GM21526 (cell line): ENCODE measurements at regions not wholly inside any gene's neighbourhood (a gene's known extent, or its start where the extent isn't known, plus 50 kb on each side); places are given as distances from the start of the nearest gene placed in this dataset.
"Not testable (repeated sequence)": the region's sequence is repeated elsewhere in the genome, so short reads cannot be mapped to it uniquely, and the experiment has no call there.

ENCODE experiments used
- ATAC-seq: cut with Tn5 transposase; IDR thresholded peaks from one replicate; pipeline ENCODE4 v1.9.1; 2021; ENCODE audit warnings: moderate library complexity; ENCODE audit not compliant: unreplicated experiment, low FRiP score

GRCh38 chr10:33073641-33074415 is 115.8 kb upstream of the ITGB1 start:
- ATAC-seq, result no peak

- ATAC-seq, result no peak
Observed at GRCh38 chr10:33071857-33072256, 113.8 kb upstream of the ITGB1 start.

- no peak for ATAC-seq
Observed at GRCh38 chr10:33070101-33070500, 112.1 kb upstream of the ITGB1 start.

DNA sequence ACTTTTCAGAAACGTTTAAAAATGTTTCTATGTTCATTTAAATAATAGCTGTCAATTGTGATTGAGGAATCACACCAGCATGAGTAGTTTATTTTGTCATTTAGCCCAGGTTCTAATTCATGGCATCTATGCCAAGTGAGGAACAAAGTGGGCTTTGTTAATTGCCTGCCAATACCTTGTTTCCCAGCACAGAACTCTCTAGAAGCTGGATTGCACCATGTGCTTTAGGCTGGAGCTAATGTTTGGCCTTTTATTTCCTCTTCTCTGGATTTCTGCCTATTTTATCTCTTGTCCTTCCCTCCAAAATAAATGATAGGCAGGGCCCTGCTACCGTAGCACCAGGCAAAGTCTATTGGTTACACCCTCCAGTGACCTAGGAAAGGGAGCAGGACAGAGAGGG is 109.9 kb upstream of the ITGB1 start:
- ATAC-seq, result no peak

DNA sequence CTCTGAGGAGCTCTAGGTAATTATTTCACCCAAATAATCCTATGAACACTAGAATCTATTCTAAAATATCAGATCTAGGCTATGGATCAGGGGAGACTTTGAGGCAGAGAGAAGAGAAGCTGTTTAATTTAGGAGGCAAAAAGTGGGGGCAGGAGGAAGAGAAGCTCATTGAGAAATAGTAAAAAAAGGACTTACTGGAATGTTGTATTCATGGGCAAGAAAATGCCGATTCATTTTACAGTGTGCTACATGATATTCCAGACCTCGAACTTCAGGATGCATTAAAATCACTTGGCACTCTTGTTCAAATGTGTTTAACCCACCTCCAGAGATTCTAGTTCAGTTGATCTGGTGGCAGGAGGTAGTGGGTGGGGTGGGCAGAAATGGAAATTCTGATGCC is 109.5 kb upstream of the ITGB1 start:
- no peak for ATAC-seq

- ATAC-seq, result no peak
Observed at GRCh38 chr10:33066558-33067236, 108.7 kb upstream of the ITGB1 start.

DNA sequence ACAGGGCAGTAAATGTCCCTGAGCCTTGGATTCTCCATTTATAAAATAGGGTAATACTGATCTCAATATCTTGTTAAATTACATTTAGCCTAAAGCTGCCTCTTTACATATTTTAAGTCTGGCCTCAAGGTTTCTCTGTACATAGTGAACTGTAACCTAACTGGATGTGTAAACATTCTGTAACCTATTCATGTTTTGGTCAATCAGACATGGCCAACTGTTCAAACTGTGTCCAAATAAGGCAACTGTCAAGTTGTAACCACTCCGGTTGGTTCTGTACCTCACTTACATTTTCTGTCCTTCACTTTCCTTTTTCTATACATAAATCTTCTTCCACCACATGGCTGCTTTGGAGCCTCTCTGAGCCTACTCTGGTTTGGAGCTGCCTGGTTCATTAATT is 107.1 kb upstream of the ITGB1 start:
- ATAC-seq, result no peak

DNA sequence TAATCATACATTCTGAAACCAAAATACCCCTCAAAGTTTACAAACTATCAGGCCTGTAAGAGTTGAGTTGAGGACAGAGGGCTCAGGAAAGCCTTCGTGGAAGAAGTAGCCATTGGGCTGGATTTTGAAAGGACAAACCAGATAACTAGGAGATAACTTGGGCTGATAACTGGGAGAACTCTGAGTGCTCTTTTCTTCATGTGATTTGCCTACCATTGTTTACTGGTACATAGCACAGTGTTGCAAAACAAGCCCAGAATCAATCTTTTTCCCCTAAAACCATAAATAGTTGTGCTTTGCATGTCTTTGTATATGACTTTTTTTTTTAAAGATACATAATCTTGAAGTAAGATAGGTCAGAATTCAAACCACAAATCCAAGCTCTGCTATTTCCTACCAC is 106.7 kb upstream of the ITGB1 start:
- no peak for ATAC-seq

DNA sequence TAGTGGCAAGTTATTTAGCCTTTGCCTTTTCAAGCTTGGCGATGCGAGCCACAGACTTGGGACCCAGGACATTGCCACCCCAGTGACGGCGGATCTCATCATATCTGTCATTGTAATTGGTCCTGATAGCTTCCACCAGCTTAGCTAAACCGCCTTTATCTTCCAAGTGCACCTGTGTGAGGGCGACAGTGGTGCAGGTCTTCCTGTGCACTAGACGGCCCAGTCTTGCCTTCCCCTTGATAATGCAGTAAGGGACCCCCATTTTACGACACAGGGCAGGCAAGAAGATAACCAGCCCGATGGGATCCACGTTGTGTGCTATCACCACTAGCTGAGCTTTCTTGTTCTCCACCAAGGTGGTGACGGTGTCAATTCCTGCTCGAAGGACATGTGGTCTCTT is 99.6 kb upstream of the ITGB1 start:
- ATAC-seq, result no peak

- no peak for ATAC-seq
Observed at GRCh38 chr10:33056828-33057596, 99.0 kb upstream of the ITGB1 start.

DNA sequence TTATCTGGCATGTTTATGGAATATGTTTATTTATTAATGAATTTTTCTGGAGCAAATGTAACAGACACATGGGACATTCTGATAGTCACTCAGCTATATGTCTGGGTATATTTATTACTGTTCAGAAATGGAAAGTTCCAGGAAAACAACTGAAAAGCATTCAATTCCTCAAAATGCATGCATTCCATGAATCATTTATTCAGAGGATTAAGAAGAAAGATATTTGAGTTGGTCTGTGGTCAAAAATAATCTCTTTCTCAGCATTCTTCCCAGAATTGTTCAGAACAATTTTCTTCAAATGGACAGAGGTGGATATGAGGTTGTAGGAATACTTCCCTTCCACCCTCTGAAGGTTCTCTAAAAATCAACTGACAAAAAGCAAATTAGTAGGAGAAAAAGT is 97.6 kb upstream of the ITGB1 start:
- ATAC-seq, result no peak

- no peak for ATAC-seq
Observed at GRCh38 chr10:33052915-33053810, 95.1 kb upstream of the ITGB1 start.

- ATAC-seq, result no peak
Observed at GRCh38 chr10:33052263-33052875, 94.3 kb upstream of the ITGB1 start.

DNA sequence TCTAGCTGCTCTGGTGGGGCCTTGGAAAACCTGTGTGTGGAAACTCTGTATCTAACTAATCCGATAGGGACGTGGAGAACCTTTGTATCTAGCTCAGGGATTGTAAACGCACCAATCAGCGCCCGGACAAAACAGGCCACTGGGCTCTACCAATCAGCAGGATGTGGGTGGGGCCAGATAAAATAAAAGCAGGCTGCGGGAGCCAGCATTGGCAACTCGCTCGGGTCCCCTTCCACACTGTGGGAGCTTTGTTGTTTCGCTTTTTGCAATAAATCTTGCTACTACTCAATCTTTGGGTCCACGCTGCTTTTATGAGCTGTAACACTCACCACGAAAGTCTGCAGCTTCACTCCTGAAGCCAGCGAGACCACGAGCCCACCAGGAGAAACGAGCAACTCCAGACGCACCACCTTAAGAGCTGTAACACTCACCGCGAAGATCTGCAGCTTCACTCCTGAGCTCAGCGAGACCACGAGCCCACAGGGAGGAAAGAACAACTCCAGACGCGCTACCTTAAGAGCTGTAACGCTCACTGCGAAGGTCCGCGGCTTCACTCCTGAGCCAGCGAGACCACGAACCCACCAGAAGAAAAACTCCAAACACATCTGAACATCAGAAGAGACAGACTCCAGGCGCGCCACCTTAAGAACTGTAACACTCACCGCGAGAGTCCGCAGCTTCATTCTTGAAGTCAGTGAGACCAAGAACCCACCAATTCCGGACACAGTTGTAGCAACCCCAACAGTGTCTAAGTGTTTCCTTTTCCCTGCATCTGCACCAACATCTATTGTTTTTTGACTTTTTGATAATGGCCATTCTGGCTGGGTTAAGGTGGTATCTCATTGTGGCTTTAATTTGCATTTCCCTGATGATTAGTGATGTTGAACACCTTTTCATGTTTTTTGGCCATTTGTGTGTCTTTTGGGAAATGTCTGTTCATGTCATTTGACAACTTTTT is 92.2 kb upstream of the ITGB1 start:
- ATAC-seq, result not testable (repeated sequence)

- no peak for ATAC-seq
Observed at GRCh38 chr10:33048223-33048622, 90.2 kb upstream of the ITGB1 start.

GRCh38 chr10:33047655-33048054 is 89.6 kb upstream of the ITGB1 start:
- no peak for ATAC-seq

DNA sequence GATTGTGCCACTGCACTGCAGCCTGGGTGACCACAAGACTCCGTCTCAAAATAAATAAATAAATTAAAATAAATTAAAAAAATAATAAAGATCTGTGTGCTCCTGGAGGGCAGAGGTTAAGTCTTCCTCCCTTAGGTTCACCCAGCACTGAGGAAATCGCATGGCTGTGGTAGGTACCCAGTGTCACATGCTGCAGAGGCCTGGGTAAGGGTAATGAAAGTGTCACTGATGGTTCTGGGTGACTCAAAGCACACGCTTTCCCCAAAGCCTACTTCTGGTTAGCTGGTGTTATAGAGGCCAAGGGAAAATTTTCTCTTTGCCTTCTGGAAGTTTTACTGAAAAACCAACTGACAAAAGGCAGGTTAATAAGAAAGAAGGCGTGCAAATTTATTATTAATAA is 88.8 kb upstream of the ITGB1 start:
- ATAC-seq, result no peak

DNA sequence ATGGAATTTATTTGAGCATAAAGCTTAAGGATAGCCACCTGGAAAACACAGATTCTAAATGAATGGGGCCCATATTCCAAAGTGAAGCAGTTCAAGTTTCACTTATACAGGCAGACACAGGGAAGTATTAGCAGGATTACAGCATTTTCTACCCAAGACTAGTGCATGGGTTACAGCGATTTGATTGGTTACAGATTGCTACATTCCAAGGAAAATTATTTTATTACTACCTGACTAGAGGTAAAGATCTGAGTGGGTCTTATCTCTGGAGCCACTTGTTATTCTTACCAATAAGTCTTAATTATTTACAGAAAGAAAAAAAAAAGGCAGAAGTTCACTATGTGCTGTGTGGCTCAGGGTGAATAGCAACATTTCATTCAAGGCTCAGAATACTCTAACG is 87.4 kb upstream of the ITGB1 start:
- no peak for ATAC-seq

DNA sequence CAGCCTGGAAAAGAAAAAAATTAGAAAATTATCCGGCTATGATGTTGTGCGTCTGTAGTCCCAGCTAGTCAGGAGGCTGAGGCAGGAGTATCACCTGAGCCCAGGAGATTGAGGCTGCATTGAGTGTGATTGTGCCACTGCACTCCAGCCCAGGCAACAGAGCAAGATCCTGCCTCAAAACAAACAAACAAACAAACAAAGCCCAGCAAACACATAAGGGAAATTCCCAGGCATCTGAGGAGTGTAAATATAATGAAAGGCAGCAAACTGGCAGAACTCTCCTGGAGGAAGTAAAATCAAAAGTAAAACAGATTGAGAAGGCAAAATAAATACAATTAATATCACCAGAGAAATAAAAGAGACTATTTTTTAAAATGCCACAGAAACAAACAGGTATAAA is 84.5 kb upstream of the ITGB1 start:
- no peak for ATAC-seq
